Skeletal muscle tissue (tissue), 3 donors: ENCODE measurements at regions not wholly inside any gene's neighbourhood (a gene's known extent, or its start where the extent isn't known, plus 50 kb on each side); places are given as distances from the start of the nearest gene placed in this dataset.

Experiments used
- H3K27ac ChIP-seq: one replicate; pipeline ENCODE4 v1.7.0; 2013; ENCODE audit warnings: mild to moderate bottlenecking, low read depth, low read length, inconsistent platforms
- H3K27me3 ChIP-seq, 3 donors: one replicate each; pipeline ENCODE4 v1.7.0; 2013; ENCODE audit warnings: low read length in 3 of 3; ENCODE audit not compliant: control insufficient read depth in 3 of 3, insufficient read depth in 3 of 3
- H3K36me3 ChIP-seq, 3 donors: one replicate each; pipeline ENCODE4 v1.7.0; 2013; ENCODE audit warnings: low read length in 3 of 3; ENCODE audit not compliant: control insufficient read depth in 3 of 3, insufficient read depth in 3 of 3
- H3K4me1 ChIP-seq, 3 donors: one replicate each; pipeline ENCODE4 v1.7.0; 2013; ENCODE audit warnings: low read length in 3 of 3, mild to moderate bottlenecking in 3 of 3; ENCODE audit not compliant: control insufficient read depth in 3 of 3, insufficient read depth in 3 of 3
- H3K4me3 ChIP-seq, 3 donors: one replicate each; pipeline ENCODE4 v1.7.0; 2013; ENCODE audit warnings: low read length in 3 of 3
- H3K9ac ChIP-seq, 3 donors: one replicate each; pipeline ENCODE4 v1.7.0; 2013; ENCODE audit warnings: low read length in 3 of 3, mild to moderate bottlenecking in 3 of 3, moderate library complexity in 2 of 3, low read depth in 1 of 3
- H3K9me3 ChIP-seq, 3 donors: one replicate each; pipeline ENCODE4 v1.7.0; 2013; ENCODE audit warnings: low read length in 3 of 3; ENCODE audit not compliant: control insufficient read depth in 3 of 3
- donor health status: Osteomylitis.

DNA sequence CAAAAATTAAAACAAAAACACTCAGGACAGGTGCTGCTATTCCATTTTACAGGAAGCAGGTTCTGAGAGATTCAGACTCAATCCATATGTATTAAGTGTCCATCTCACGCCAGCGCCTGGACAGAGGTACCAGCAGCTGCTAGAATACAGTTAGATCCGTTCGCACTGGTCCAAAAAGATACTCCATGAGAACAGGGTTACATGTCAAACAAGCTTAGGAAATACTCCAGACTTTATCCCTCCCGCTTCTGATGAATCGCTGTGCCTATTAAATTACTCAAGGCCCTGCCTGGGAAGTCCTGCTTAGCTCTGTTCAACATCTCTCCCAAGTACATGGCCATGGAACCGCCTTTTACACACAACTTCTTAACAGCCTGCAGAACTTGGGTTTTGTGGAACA, 50.2 kb upstream of the SLC35C1 start:
- H3K9me3 ChIP-seq, result no peaks in the 10 kb centered on the region
- H3K4me3 ChIP-seq, result no peak overlapping the region
- H3K27ac ChIP-seq, result no peak overlapping the region
- peaks cover 0 to 5% (median 0%) of the 10 kb centered on the region in 3 donors for H3K4me1 ChIP-seq
- H3K36me3 ChIP-seq, result no peaks in the 10 kb centered on the region
- no peak overlapping the region for H3K9ac ChIP-seq
- peaks cover 0 to 16% (median 10%) of the 10 kb centered on the region in 3 donors for H3K27me3 ChIP-seq

DNA sequence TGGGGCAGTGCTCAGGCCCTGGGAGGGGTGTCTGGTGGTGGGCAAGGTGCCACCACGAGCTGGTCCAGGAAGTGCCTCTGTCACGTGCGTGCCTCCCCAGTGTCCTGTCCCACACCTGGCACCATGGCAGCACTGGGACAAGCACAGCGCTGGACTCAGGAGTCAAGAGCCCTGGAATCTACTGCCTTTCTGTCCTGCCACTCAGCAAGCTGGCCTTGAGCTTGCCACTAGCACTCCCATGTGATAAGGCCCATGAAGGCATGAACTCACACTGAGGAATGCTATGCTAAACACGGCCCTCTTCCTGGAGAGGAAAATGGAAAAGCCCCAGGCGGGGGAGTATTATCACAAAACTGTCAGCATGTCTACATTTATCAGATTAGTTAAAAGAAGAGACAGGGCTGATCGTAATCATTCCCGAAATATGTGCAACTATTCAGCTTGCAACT, 50.7 kb upstream of the SLC35C1 start:
- Histone ChIP-seq H3K9ac (no peak overlapping the region), H3K4me1 (peaks cover 0 to 5% (median 0%) of the 10 kb centered on the region in 3 donors), H3K27me3 (peaks cover 0 to 16% (median 10%) of the 10 kb centered on the region in 3 donors), H3K4me3 (no peak overlapping the region), H3K9me3 (no peaks in the 10 kb centered on the region), H3K27ac (no peak overlapping the region), H3K36me3 (no peaks in the 10 kb centered on the region)

DNA sequence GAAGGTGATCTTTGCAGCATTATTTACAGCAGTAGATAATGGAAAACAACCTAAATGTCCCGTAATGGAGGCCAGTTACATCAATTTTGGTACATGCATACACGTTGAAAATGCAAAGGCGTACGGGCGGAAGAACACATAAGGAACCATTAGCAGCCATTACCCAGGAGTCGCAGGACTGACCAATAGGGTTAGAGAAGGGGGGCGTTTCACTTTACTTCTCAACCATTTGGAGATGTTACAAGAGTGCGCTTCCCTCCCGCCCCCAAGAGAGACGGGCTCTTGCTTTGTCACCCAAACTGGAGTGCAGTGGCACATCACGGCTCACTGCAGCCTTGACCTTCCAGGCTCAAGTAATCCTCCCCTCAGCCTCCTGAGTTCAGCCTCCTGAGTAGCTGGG, 52.8 kb upstream of the SLC35C1 start:
- peaks cover 0 to 16% (median 10%) of the 10 kb centered on the region in 3 donors for H3K27me3 ChIP-seq
- no peaks in the 10 kb centered on the region for H3K9me3 ChIP-seq
- H3K9ac ChIP-seq, result no peak overlapping the region
- H3K36me3 ChIP-seq, result no peaks in the 10 kb centered on the region
- H3K4me3 ChIP-seq, result no peak overlapping the region
- peaks cover 0 to 5% (median 0%) of the 10 kb centered on the region in 3 donors for H3K4me1 ChIP-seq
- no peak overlapping the region for H3K27ac ChIP-seq

DNA sequence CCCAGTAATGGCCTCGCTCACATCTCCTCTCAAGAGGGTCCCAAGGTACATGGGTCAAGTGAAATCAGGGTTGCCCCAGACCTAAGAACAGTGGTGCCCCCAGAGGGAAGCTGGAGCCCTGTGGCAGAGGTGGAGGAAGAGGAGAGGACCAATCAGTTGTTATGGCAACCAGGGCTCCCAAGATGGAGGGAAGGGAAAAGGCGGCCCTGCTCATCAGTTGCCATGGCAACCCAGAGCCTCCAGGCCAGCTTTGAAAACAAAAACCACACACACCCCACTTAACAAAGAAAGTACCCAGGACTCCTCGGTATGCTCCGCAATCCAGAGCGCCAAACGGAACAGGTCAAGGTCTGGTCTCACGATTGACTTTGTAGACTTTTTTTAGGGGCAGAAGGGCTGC, 53.5 kb upstream of the SLC35C1 start:
- H3K27me3 ChIP-seq, result peaks cover 0 to 16% (median 9%) of the 10 kb centered on the region in 3 donors
- H3K9me3 ChIP-seq, result no peaks in the 10 kb centered on the region
- H3K4me3 ChIP-seq, result no peak overlapping the region
- H3K4me1 ChIP-seq, result peaks cover 0 to 5% (median 0%) of the 10 kb centered on the region in 3 donors
- no peaks in the 10 kb centered on the region for H3K36me3 ChIP-seq
- H3K27ac ChIP-seq, result no peak overlapping the region
- H3K9ac ChIP-seq, result no peak overlapping the region

DNA sequence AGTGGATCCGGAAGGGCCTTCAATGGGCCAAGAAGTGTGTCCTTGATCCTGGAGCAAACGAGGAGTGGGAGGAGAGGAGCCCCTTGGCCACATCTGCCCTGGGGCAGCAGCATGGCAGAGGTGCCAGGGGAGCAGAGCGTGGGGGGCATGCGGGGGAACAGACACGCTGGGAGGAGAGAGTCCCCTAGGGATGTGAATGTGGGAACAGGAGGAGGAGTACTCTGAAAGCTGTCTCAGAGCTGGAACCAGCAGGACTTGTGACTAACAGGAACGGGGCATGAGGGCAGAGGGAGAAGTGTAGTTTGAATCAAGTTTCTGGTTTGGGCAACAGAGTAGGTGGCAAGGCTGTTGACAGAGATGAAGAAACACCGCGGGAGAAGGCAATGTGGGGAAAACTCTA, 54.5 kb upstream of the SLC35C1 start:
- no peaks in the 10 kb centered on the region for H3K9me3 ChIP-seq
- no peak overlapping the region for H3K4me3 ChIP-seq
- no peak overlapping the region for H3K27ac ChIP-seq
- no peak overlapping the region for H3K9ac ChIP-seq
- H3K27me3 ChIP-seq, result peaks cover 0 to 9% (median 3%) of the 10 kb centered on the region in 3 donors
- H3K4me1 ChIP-seq, result peaks cover 0 to 5% (median 0%) of the 10 kb centered on the region in 3 donors
- no peaks in the 10 kb centered on the region for H3K36me3 ChIP-seq

DNA sequence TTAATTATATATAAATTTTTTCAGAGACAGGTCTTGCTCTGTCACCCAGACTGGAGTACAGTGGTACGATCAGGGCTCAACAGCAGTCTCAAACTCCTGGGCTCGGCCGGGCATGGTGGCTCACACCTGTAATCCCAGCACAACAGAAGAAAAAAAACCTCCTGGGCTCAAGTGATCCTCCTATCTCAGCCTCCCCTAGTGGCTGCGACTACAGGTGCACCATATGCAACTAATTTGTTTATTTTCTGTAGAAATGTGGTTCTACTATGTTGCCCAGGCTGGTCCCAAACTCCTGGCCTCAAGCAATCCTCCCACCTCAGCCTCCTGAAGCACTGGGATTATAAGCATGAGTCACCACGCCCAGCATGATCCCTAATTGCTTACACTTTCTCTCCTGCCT, 56.1 kb upstream of the SLC35C1 start:
- H3K27me3 ChIP-seq, result peaks cover 0 to 9% (median 3%) of the 10 kb centered on the region in 3 donors
- no peak overlapping the region for H3K4me3 ChIP-seq

DNA sequence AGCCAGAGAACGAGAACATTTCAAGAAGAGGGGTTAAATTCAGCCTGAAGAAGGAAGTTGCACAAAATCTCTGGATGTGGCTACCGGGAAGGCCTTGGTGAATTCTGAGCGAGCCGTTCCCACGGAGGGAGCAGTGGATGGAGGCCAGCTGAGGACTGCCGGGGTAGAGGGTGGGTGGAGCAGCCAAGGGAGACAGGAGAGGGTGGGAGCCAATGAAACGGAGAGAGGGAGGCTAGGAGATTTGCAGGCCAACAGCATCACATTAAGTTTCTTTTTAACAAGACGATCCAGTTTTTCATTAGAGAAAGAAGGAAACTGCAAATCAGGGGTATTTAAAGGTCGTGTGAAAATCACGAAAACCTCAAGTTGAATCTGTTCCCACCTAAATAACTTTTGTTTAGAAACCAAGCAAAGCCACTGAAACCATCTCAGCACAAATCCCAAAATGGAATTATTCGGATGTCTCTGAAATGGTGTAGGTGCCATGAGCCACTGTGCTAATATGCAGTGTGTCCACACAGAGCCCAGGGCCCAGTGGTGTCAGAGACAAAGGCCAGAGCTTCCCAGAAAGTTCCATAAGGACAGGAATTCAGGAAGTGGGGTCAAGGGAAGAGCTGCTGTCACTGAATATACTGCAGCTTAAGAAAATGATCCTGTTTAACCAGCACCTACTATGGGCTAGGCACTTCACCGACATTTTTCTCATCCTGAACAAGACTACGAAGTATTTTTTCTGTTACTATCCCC, 59.7 kb upstream of the SLC35C1 start:
- Histone ChIP-seq H3K27ac (peak overlapping the region; percentile 19), H3K9ac (no peak overlapping the region), H3K27me3 (no peaks in the 10 kb centered on the region), H3K4me3 (no peak overlapping the region), H3K9me3 (no peaks in the 10 kb centered on the region), H3K36me3 (no peaks in the 10 kb centered on the region), H3K4me1 (peaks cover 4 to 16% (median 8%) of the 10 kb centered on the region in 3 donors)

More for the DNA sequence above, 56.1 kb upstream of the SLC35C1 start:
- Histone ChIP-seq H3K9ac (no peak overlapping the region), H3K9me3 (no peaks in the 10 kb centered on the region), H3K36me3 (no peaks in the 10 kb centered on the region), H3K27ac (no peak overlapping the region), H3K4me1 (peaks cover 0 to 1% (median 0%) of the 10 kb centered on the region in 3 donors)

DNA sequence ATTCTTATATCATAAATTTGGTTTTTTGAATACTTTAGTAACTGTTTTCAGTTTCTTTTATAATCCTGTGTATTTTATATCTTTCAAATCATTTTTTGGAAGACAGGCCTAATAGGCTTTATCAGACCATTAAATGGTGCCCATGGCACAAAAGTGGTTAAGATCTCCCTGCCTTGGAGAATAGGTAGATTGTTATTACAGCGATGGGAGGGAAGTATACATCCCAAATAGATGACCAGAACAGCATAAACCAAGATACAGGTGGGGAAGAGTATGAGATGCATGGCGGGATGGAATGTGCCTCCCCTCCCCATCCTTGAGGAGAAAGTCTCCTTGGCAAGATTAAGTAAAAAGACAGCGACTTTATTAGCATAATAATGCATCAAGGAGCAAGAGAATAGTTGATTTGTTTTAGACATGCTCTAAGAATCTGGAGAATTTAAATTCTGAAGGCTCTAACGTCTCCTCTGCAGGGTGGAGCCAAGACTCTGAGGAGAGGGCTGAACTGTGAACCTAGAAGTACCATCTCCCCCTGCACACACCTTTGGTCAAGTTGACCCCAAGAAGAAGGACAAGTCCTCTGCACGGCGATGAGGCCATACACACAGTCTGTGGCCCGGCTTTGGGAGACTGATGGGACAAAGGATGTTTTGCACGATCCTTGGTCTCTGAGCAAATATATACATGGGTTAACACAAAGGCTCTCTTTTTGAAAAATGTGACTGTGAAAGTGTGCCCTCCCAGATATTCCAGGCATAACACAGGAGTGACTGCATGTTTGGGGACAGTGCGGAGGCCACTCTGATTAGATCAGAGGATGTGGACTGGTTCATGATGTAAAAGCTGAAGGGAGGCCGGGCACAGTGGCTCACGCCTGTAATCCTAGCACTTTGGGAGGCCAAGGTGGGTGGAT, 61.1 kb upstream of the SLC35C1 start:
- H3K9me3 ChIP-seq, result no peaks in the 10 kb centered on the region
- H3K27ac ChIP-seq, result no peak overlapping the region
- no peaks in the 10 kb centered on the region for H3K36me3 ChIP-seq
- no peak overlapping the region for H3K4me3 ChIP-seq
- H3K27me3 ChIP-seq, result no peaks in the 10 kb centered on the region
- H3K9ac ChIP-seq, result no peak overlapping the region
- H3K4me1 ChIP-seq, result peaks cover 4 to 16% (median 8%) of the 10 kb centered on the region in 3 donors

DNA sequence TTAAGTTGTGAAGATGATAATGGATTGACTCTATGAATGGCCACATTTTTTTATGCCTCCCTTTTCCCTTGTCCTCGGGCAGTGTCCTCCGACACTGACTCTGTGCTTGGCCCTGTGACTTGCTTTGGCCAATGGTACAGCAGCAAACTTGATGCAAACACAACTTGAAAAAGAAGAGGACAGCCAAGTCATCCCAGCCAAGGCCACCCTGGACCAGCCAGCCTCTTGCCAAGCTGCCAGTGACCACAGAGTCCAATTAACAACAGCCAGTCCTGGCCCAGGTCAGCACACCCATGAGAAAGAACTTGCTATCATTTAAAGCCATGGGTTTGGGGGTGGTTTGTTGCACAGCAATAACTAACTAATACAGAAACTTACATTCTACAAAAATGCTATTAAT, 63.4 kb upstream of the SLC35C1 start:
- Histone ChIP-seq H3K4me3 (peak overlapping the region in 1 of 3 donors; percentile 22), H3K4me1 (peaks cover 4 to 19% (median 12%) of the 10 kb centered on the region in 3 donors), H3K27me3 (no peaks in the 10 kb centered on the region), H3K9ac (peak overlapping the region in 1 of 3 donors; percentile 25), H3K36me3 (no peaks in the 10 kb centered on the region), H3K9me3 (no peaks in the 10 kb centered on the region), H3K27ac (peak overlapping the region; percentile 78)
